GM23338 (cell line): ENCODE measurements at regions not wholly inside any gene's neighbourhood (a gene's known extent, or its start where the extent isn't known, plus 50 kb on each side); places are given as distances from the start of the nearest gene placed in this dataset.

Experiments
- ATAC-seq: fragments of 200-7000 bp; cut with Tn5 transposase; 3 replicates; pipeline ENCODE4 v1.9.1; 2020
- DNase-seq: peaks from one replicate; pipeline ENCODE4 v3.0.0-alpha.2; 2015; ENCODE audit warnings: low spot score
- H2AFZ ChIP-seq: fragments of 200-600 bp; sonication (generic); 2 replicates; pipeline ENCODE4 v1.8.0; 2016; ENCODE audit warnings: antibody characterized with exemption, mild to moderate bottlenecking, moderate library complexity
- H3F3A ChIP-seq: fragments of 200-600 bp; sonication (generic); replicated peaks from 2 replicates; pipeline ENCODE4 v1.8.0; 2017; ENCODE audit warnings: antibody characterized with exemption, mixed run types, low read depth
- H3K27ac ChIP-seq: fragments of 200-600 bp; sonication (generic); 2 replicates; pipeline ENCODE4 v1.6.1; 2016; ENCODE audit warnings: low read depth
- H3K27me3 ChIP-seq: fragments of 200-600 bp; sonication (generic); 2 replicates; pipeline ENCODE4 v1.8.0; 2016; ENCODE audit warnings: mild to moderate bottlenecking, mixed run types, moderate library complexity; ENCODE audit not compliant: insufficient read depth
- H3K36me3 ChIP-seq: fragments of 200-600 bp; sonication (generic); 2 replicates; pipeline ENCODE4 v1.8.0; 2016; ENCODE audit warnings: mild to moderate bottlenecking; ENCODE audit not compliant: insufficient read depth
- H3K4me1 ChIP-seq: fragments of 200-600 bp; sonication (generic); 2 replicates; pipeline ENCODE4 v1.8.0; 2016; ENCODE audit warnings: mild to moderate bottlenecking, moderate library complexity; ENCODE audit not compliant: insufficient read depth
- H3K4me2 ChIP-seq: fragments of 200-600 bp; sonication (generic); 2 replicates; pipeline ENCODE4 v1.7.1; 2017; ENCODE audit warnings: mixed run types
- H3K4me3 ChIP-seq: fragments of 200-600 bp; sonication (generic); 2 replicates; pipeline ENCODE4 v1.6.1; 2016; ENCODE audit warnings: mixed run types
- H3K79me2 ChIP-seq: fragments of 200-600 bp; sonication (generic); replicated peaks from 2 replicates; pipeline ENCODE4 v1.8.0; 2017; ENCODE audit warnings: mild to moderate bottlenecking; ENCODE audit not compliant: insufficient read depth
- H3K9me2 ChIP-seq: fragments of 200-600 bp; sonication (generic); 2 replicates; pipeline ENCODE4 v1.8.0; 2017; ENCODE audit not compliant: insufficient read depth
- H4K20me1 ChIP-seq: fragments of 200-600 bp; sonication (generic); replicated peaks from 2 replicates; pipeline ENCODE4 v1.8.0; 2017; ENCODE audit warnings: mild to moderate bottlenecking; ENCODE audit not compliant: insufficient read depth
- H3K27ac Mint-ChIP-seq: 2 replicates; pipeline ENCODE4 v1.8.0; 2020; ENCODE audit warnings: inconsistent platforms, mild to moderate bottlenecking, moderate library complexity, mixed read lengths
- H3K27me3 Mint-ChIP-seq: 3 replicates; pipeline ENCODE4 v1.8.0; 2022; ENCODE audit warnings: low read depth, mild to moderate bottlenecking, moderate library complexity, mixed read lengths, inconsistent platforms; ENCODE audit not compliant: insufficient read depth, poor library complexity
- H3K36me3 Mint-ChIP-seq: 3 replicates; pipeline ENCODE4 v1.8.0; 2021; ENCODE audit warnings: low read depth, mild to moderate bottlenecking, inconsistent platforms, moderate library complexity, mixed read lengths
- H3K4me1 Mint-ChIP-seq: 3 replicates; pipeline ENCODE4 v1.8.0; 2020; ENCODE audit warnings: mild to moderate bottlenecking, inconsistent platforms, mixed read lengths
- H3K4me3 Mint-ChIP-seq: 3 replicates; pipeline ENCODE4 v1.8.0; 2021; ENCODE audit warnings: moderate library complexity, mild to moderate bottlenecking, inconsistent platforms, mixed read lengths
- H3K9me3 Mint-ChIP-seq: 3 replicates; pipeline ENCODE4 v1.8.0; 2020; ENCODE audit warnings: moderate library complexity, mild to moderate bottlenecking, inconsistent platforms, mixed read lengths
- CREB1 ChIP-seq: fragments of 250-450 bp; sonication (Bioruptor Pico); IDR thresholded peaks from 2 replicates; pipeline ENCODE4 v1.5.0; 2020; ENCODE audit warnings: low read depth, mild to moderate bottlenecking, moderate library complexity
- CTCF ChIP-seq, 2 experiments: fragments of 200-600 bp in 1 of 2; sonication (generic) in 1 of 2; conservative IDR thresholded peaks; 2 replicates each; pipeline versions ENCODE4 v1.5.1 to v1.6.1; 2016 to 2017; ENCODE audit warnings: antibody characterized with exemption in 2 of 2, low read depth in 2 of 2, mild to moderate bottlenecking in 2 of 2, moderate library complexity in 1 of 2
- EZH2 ChIP-seq: fragments of 200-600 bp; sonication (generic); IDR thresholded peaks from one replicate; pipeline ENCODE4 v1.8.0; 2017; ENCODE audit warnings: antibody characterized with exemption, mild to moderate bottlenecking, low read depth; ENCODE audit not compliant: unreplicated experiment
- EZH2phosphoT487 ChIP-seq: fragments of 200-600 bp; sonication (generic); IDR thresholded peaks from one replicate; pipeline ENCODE4 v1.8.1; 2018; ENCODE audit warnings: antibody characterized with exemption; ENCODE audit not compliant: unreplicated experiment
- JUNB ChIP-seq: IDR thresholded peaks from one replicate; pipeline ENCODE4 v1.6.1; 2016; ENCODE audit warnings: antibody characterized with exemption; ENCODE audit not compliant: unreplicated experiment
- NANOG ChIP-seq: IDR thresholded peaks from 2 replicates; pipeline ENCODE4 v1.6.1; 2016; ENCODE audit warnings: antibody characterized with exemption, borderline replicate concordance
- POLR2AphosphoS5 ChIP-seq: IDR thresholded peaks from 2 replicates; pipeline ENCODE4 v1.6.1; 2016; ENCODE audit warnings: antibody characterized with exemption, low read depth
- REST ChIP-seq: IDR thresholded peaks from one replicate; pipeline ENCODE4 v1.6.1; 2018; ENCODE audit warnings: antibody characterized with exemption; ENCODE audit not compliant: unreplicated experiment
- STAT1 ChIP-seq: IDR thresholded peaks from one replicate; pipeline ENCODE4 v1.6.1; 2016; ENCODE audit warnings: antibody characterized with exemption; ENCODE audit not compliant: unreplicated experiment
- ZNF114 ChIP-seq: fragments of 250-450 bp; sonication (Bioruptor Pico); IDR thresholded peaks from 2 replicates; pipeline ENCODE4 v1.5.0; 2020; ENCODE audit warnings: mild to moderate bottlenecking, moderate library complexity
- ZNF331 ChIP-seq: fragments of 250-450 bp; sonication (Bioruptor Pico); IDR thresholded peaks from 2 replicates; pipeline ENCODE4 v1.5.0; 2020; ENCODE audit warnings: low read depth, mild to moderate bottlenecking, moderate library complexity
- ZNF462 ChIP-seq: fragments of 250-450 bp; sonication (Bioruptor Pico); IDR thresholded peaks from 2 replicates; pipeline ENCODE4 v1.5.0; 2020; ENCODE audit warnings: mild to moderate bottlenecking, moderate library complexity
- TF ChIP-seq, protein P1 (sequence below): IDR thresholded peaks from 2 replicates; pipeline ENCODE4 v1.6.1; 2016; ENCODE audit warnings: antibody characterized with exemption

- no peak overlapping the region for H3K27ac Mint-ChIP-seq
- no peaks in the 10 kb centered on the region; the same call in none of the 2 replicates for H3K4me1 ChIP-seq
- no peak overlapping the region for H3K4me3 ChIP-seq
- H3K4me3 Mint-ChIP-seq, result no peak overlapping the region
- H3K79me2 ChIP-seq, result no peaks in the 10 kb centered on the region
- no peaks in the 10 kb centered on the region for H3K36me3 ChIP-seq
- H2AFZ ChIP-seq, result no peak overlapping the region
- ATAC-seq (no peak), DNase-seq (no peak)
- no peak overlapping the region for H3K27ac ChIP-seq
- H4K20me1 ChIP-seq, result no peaks in the 10 kb centered on the region
- H3K4me1 Mint-ChIP-seq, result no peaks in the 10 kb centered on the region; the same call in 2 of the 3 replicates
- no peaks in the 10 kb centered on the region for H3K27me3 ChIP-seq
- H3K36me3 Mint-ChIP-seq, result no peaks in the 10 kb centered on the region
- H3K9me3 Mint-ChIP-seq, result no peaks in the 10 kb centered on the region
- no peak for TF ChIP-seq REST
- no peak for TF ChIP-seq CREB1
- no peak for TF ChIP-seq STAT1
- no peak for TF ChIP-seq ZNF114 (CRISPR knock-in tag)
- no peak for TF ChIP-seq POLR2AphosphoS5
- no peak for TF ChIP-seq JUNB
- no peak for TF ChIP-seq ZNF462 (CRISPR knock-in tag)
- TF ChIP-seq, protein P1, sequence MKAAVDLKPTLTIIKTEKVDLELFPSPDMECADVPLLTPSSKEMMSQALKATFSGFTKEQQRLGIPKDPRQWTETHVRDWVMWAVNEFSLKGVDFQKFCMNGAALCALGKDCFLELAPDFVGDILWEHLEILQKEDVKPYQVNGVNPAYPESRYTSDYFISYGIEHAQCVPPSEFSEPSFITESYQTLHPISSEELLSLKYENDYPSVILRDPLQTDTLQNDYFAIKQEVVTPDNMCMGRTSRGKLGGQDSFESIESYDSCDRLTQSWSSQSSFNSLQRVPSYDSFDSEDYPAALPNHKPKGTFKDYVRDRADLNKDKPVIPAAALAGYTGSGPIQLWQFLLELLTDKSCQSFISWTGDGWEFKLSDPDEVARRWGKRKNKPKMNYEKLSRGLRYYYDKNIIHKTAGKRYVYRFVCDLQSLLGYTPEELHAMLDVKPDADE, result no peak
- TF ChIP-seq CTCF (conservative IDR thresholded peaks at IDR 0.05; ENCODE audit: low read depth in 2 of 2), result no peak
- TF ChIP-seq EZH2, result no peak
- no peak for TF ChIP-seq EZH2phosphoT487
- TF ChIP-seq NANOG, result no peak
- no peak for TF ChIP-seq ZNF331 (CRISPR knock-in tag)
- H3K4me2 ChIP-seq, result no peak overlapping the region
- no peaks in the 10 kb centered on the region for H3K9me2 ChIP-seq
- no peaks in the 10 kb centered on the region for H3F3A ChIP-seq
- H3K27me3 Mint-ChIP-seq, result no peaks in the 10 kb centered on the region
These were observed 96.9 kb upstream of the GPRIN3 start for GRCh38 chr4:89404530-89404929.
